HEK293T (cell line): ENCODE measurements at regions not wholly inside any gene's neighbourhood (a gene's known extent, or its start where the extent isn't known, plus 50 kb on each side); places are given as distances from the start of the nearest gene placed in this dataset.

Source experiments
- ARNT ChIP-seq: fragments of 450-650 bp; IDR thresholded peaks from 2 replicates; pipeline ENCODE4 v1.6.1; 2017; ENCODE audit warnings: mild to moderate bottlenecking
- BHLHE40 ChIP-seq: fragments of 450-650 bp; IDR thresholded peaks from 2 replicates; pipeline ENCODE4 v1.6.1; 2016; ENCODE audit warnings: mild to moderate bottlenecking, moderate library complexity, borderline replicate concordance
- CTBP1 ChIP-seq: fragments of 450-650 bp; IDR thresholded peaks from 2 replicates; pipeline ENCODE4 v1.6.1; 2016; ENCODE audit warnings: borderline replicate concordance
- ELF4 ChIP-seq: fragments of 450-650 bp; IDR thresholded peaks from 2 replicates; pipeline ENCODE4 v1.6.1; 2017; ENCODE audit warnings: antibody characterized with exemption
- FOXA1 ChIP-seq: fragments of 450-650 bp; IDR thresholded peaks from 2 replicates; pipeline ENCODE4 v1.6.1; 2016; ENCODE audit warnings: mild to moderate bottlenecking
- FOXK2 ChIP-seq: fragments of 450-650 bp; IDR thresholded peaks from 2 replicates; pipeline ENCODE4 v1.6.1; 2016; ENCODE audit warnings: mild to moderate bottlenecking
- FOXM1 ChIP-seq: fragments of 450-650 bp; IDR thresholded peaks from 2 replicates; pipeline ENCODE4 v1.6.1; 2017; ENCODE audit warnings: mild to moderate bottlenecking, borderline replicate concordance
- L3MBTL2 ChIP-seq: fragments of 450-650 bp; conservative IDR thresholded peaks from 2 replicates; pipeline ENCODE4 v1.6.1; 2016; ENCODE audit warnings: mild to moderate bottlenecking
- NFRKB ChIP-seq: fragments of 450-650 bp; IDR thresholded peaks from 2 replicates; pipeline ENCODE4 v1.6.1; 2016; ENCODE audit warnings: mild to moderate bottlenecking, moderate library complexity
- SP1 ChIP-seq: fragments of 450-650 bp; IDR thresholded peaks from 2 replicates; pipeline ENCODE4 v1.6.1; 2017
- SUZ12 ChIP-seq: fragments of 450-650 bp; IDR thresholded peaks from 2 replicates; pipeline ENCODE4 v1.6.1; 2016; ENCODE audit warnings: mild to moderate bottlenecking
- TARDBP ChIP-seq: fragments of 450-650 bp; IDR thresholded peaks from 2 replicates; pipeline ENCODE4 v1.6.1; 2016

- TF ChIP-seq BHLHE40 (no peak), SUZ12 (no peak), NFRKB (no peak), FOXK2 (no peak), ARNT (no peak), FOXA1 (no peak), L3MBTL2 (no peak), CTBP1 (no peak), SP1 (no peak), FOXM1 (no peak), ELF4 (no peak), TARDBP (no peak)
Observed at GRCh38 chr9:108567571-108567970, 288.2 kb downstream of the ACTL7B start.
